ENCODE measurements at regions not wholly inside any gene's neighbourhood (a gene's known extent, or its start where the extent isn't known, plus 50 kb on each side); places are given as distances from the start of the nearest gene placed in this dataset.

DNA sequence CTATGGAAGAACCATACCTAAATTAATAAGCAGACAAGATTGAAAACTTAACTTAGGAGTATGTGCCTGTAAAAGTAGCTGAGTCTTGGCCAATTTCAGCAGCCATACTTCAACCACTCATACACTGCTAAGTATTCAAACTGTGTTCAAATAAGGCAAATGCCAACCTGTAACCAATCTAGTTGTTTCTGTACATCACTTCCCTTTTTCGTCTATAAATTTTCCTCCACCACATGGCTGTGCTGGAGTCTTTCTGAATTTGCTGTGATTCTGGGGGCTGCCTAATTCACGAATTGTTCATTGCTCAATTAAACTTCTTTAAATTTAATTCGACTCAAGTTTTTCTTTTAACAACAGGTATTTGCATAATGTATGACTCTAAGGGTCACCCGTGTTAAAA is 184.4 kb downstream of the PLK2 start:
- 83% methylated on average over 1 of the region's 4 CpGs; no CpG with 5 or more reads in 1 of the 2 experiments for WGBS, 2 experiments (ENCODE audit: insufficient coverage in 2 of 2)
- Histone ChIP-seq H3K27ac (ENCODE audit: low read depth, low read length, severe bottlenecking) (no peak overlapping the region), H3K36me3 (ENCODE audit: control insufficient read depth, insufficient read depth, low read length) (no peaks in the 10 kb centered on the region), H3K9me3 (ENCODE audit: control insufficient read depth, low read length) (peaks cover 5% of the 10 kb centered on the region), H3K4me3 (ENCODE audit: extremely low read depth, insufficient read depth, low read length, poor library complexity, severe bottlenecking) (no peak overlapping the region), H3K4me1 (ENCODE audit: control insufficient read depth, insufficient read depth, low read length, poor library complexity, severe bottlenecking) (peaks cover 3% of the 10 kb centered on the region)

DNA sequence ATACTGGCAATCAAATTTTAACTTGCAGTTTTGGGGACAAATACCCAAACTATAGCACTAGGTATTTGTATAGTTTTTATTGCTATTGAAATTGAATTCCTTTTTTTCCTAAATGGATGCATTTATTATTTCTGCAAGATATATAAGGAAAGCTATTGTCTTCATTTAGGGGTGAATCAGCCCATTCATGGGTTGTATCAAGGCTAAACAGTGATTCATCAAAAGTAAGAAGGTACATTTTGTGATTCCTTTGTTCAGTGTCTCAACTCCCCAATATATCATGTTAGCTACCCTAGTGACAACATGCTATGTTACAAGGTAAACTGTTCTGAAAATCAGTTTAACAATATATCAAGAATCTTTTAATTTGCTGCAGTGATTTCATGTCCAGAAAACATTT is 185.7 kb downstream of the PLK2 start:
- Histone ChIP-seq H3K4me3 (ENCODE audit: extremely low read depth, insufficient read depth, low read length, poor library complexity, severe bottlenecking) (no peak overlapping the region), H3K36me3 (ENCODE audit: control insufficient read depth, insufficient read depth, low read length) (no peaks in the 10 kb centered on the region), H3K27ac (ENCODE audit: low read depth, low read length, severe bottlenecking) (no peak overlapping the region), H3K4me1 (ENCODE audit: control insufficient read depth, insufficient read depth, low read length, poor library complexity, severe bottlenecking) (peaks cover 3% of the 10 kb centered on the region), H3K9me3 (ENCODE audit: control insufficient read depth, low read length) (peaks cover 5% of the 10 kb centered on the region)

DNA sequence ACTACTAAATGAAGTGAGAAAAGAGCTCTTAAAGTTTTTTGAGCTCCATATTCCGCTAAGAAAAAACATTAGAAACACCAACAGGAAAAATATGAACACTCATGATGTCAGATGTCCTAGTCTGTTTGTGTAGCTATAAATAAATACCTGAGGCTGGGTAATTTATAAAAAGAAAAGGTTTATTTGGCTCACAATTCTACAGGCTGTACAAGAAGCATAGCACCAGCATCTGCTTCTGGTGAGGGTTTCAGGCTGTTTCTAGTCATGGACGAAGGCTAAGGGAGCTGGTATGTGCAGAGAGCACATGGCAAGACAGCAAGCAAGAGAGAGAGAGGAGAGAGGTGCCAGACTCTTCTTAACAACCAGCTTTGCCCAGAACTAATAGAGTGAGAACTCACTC is 186.2 kb downstream of the PLK2 start:
- peaks cover 5% of the 10 kb centered on the region for H3K9me3 ChIP-seq (ENCODE audit: control insufficient read depth, low read length)
- WGBS, 2 experiments (ENCODE audit: insufficient coverage in 2 of 2), result 75% methylated on average over 1 of the region's 2 CpGs; no CpG with 5 or more reads in 1 of the 2 experiments

DNA sequence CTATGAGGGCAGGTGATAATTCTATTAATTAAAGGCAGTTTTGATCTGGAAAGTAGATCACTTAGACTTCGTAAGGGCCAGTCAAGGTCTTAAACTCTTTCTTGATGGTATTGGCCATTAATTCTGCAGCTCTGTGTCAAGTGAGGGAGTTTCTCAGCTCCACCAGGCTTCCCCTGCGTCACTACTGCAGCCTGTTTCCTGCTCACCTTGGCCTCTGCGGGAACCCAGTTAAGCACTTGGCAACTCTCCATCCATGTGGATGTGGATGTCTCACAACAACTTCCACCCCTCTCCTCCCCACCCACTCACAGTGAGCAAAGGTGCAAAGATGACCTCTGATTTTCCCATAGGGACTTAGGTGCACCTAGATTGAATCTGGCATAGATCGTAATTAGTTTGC is 191.6 kb downstream of the PLK2 start:
- 100% methylated on average over 1 of the region's 4 CpGs; no CpG with 5 or more reads in 1 of the 2 experiments for WGBS, 2 experiments (ENCODE audit: insufficient coverage in 2 of 2)
- Histone ChIP-seq H3K36me3 (ENCODE audit: control insufficient read depth, insufficient read depth, low read length) (no peaks in the 10 kb centered on the region), H3K27ac (ENCODE audit: low read depth, low read length, severe bottlenecking) (no peak overlapping the region), H3K4me1 (ENCODE audit: control insufficient read depth, insufficient read depth, low read length, poor library complexity, severe bottlenecking) (peaks cover 3% of the 10 kb centered on the region), H3K4me3 (ENCODE audit: extremely low read depth, insufficient read depth, low read length, poor library complexity, severe bottlenecking) (no peak overlapping the region), H3K9me3 (ENCODE audit: control insufficient read depth, low read length) (no peaks in the 10 kb centered on the region)

More for the DNA sequence above, 186.2 kb downstream of the PLK2 start:
- peaks cover 3% of the 10 kb centered on the region for H3K4me1 ChIP-seq (ENCODE audit: control insufficient read depth, insufficient read depth, low read length, poor library complexity, severe bottlenecking)
- no peaks in the 10 kb centered on the region for H3K36me3 ChIP-seq (ENCODE audit: control insufficient read depth, insufficient read depth, low read length)
- no peak overlapping the region for H3K27ac ChIP-seq (ENCODE audit: low read depth, low read length, severe bottlenecking)
- no peak overlapping the region for H3K4me3 ChIP-seq (ENCODE audit: extremely low read depth, insufficient read depth, low read length, poor library complexity, severe bottlenecking)

DNA sequence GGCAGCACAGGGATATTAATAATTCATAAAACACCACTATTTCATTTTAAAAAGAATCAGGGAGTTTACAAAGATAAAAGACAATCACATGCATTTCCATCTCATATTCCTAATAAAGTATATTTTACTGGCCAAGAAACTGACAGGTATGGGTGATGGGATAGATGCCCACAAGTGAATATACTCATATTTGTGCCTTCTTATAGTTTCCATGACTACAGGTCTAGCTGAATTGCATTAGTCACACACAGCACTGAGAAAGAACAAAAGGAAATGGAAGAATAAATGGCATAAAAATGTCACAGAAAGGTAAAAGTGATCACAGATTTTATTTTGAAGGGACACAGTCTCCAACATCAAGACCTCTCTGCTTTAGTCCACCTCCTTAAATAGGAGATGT is 193.5 kb downstream of the PLK2 start:
- Histone ChIP-seq H3K36me3 (ENCODE audit: control insufficient read depth, insufficient read depth, low read length) (no peaks in the 10 kb centered on the region), H3K4me1 (ENCODE audit: control insufficient read depth, insufficient read depth, low read length, poor library complexity, severe bottlenecking) (no peaks in the 10 kb centered on the region), H3K4me3 (ENCODE audit: extremely low read depth, insufficient read depth, low read length, poor library complexity, severe bottlenecking) (no peak overlapping the region), H3K9me3 (ENCODE audit: control insufficient read depth, low read length) (no peaks in the 10 kb centered on the region), H3K27ac (ENCODE audit: low read depth, low read length, severe bottlenecking) (no peak overlapping the region)

DNA sequence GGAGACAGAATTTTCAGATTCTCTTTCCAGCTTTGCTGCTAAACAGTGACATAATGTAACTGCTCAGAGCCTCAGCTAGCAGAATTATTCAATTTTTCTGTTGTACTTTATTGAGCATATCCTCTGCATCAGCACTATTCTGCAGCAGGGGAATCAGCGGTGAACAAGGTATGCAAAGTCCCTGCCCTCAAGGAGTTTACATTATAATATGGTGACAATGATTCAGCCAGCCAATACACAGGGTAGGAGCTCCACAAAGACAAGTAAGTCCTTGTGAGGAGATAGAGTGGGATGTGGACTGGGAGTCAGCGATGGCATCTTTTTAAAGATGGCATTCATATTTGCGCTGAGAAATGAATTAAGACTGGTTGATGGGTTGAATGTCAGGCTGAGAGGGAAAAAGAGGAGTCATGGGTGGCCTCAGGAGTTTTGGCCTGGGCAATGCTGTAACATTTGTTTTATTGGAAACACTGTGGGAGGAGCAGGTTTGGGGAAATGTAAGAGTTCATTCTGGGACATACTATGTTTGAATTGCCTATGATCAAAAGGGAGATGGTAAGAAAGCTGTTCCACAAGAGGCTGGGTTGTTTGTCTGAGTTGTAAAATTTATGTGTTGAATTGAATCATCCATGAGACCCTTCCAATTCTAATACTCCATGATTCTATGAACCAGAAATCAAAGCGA is 194.5 kb downstream of the PLK2 start:
- H3K9me3 ChIP-seq (ENCODE audit: control insufficient read depth, low read length), result no peaks in the 10 kb centered on the region
- WGBS, 2 experiments (ENCODE audit: insufficient coverage in 2 of 2), result 89 to 95% methylated on average over 2 to 3 of the region's 4 CpGs
- H3K4me1 ChIP-seq (ENCODE audit: control insufficient read depth, insufficient read depth, low read length, poor library complexity, severe bottlenecking), result no peaks in the 10 kb centered on the region
- no peaks in the 10 kb centered on the region for H3K36me3 ChIP-seq (ENCODE audit: control insufficient read depth, insufficient read depth, low read length)
- H3K27ac ChIP-seq (ENCODE audit: low read depth, low read length, severe bottlenecking), result no peak overlapping the region
- H3K4me3 ChIP-seq (ENCODE audit: extremely low read depth, insufficient read depth, low read length, poor library complexity, severe bottlenecking), result no peak overlapping the region

DNA sequence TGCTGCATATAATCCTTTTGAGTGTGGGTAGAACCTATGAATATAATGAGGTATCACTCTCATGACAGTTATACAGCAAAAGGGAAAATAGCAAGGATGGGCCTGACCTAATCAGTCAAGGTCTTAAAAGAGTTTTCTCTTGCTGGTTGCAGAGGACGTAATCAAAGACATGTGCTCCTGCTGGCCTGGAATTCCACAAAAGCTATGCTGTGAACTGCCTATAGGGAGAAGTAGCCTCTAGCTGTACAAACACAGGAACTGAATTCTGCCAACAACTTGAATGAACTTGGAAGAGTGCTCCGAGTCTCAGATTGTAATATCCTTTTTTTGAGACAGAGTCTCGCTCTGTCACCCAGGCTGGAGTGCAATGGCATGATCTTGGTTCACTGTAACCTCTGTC is 195.6 kb downstream of the PLK2 start:
- WGBS, 2 experiments (ENCODE audit: insufficient coverage in 2 of 2), result 94% methylated on average over 3 of the region's 3 CpGs
- Histone ChIP-seq H3K4me1 (ENCODE audit: control insufficient read depth, insufficient read depth, low read length, poor library complexity, severe bottlenecking) (peaks cover 8% of the 10 kb centered on the region), H3K9me3 (ENCODE audit: control insufficient read depth, low read length) (no peaks in the 10 kb centered on the region), H3K27ac (ENCODE audit: low read depth, low read length, severe bottlenecking) (no peak overlapping the region), H3K36me3 (ENCODE audit: control insufficient read depth, insufficient read depth, low read length) (no peaks in the 10 kb centered on the region), H3K4me3 (ENCODE audit: extremely low read depth, insufficient read depth, low read length, poor library complexity, severe bottlenecking) (no peak overlapping the region)

DNA sequence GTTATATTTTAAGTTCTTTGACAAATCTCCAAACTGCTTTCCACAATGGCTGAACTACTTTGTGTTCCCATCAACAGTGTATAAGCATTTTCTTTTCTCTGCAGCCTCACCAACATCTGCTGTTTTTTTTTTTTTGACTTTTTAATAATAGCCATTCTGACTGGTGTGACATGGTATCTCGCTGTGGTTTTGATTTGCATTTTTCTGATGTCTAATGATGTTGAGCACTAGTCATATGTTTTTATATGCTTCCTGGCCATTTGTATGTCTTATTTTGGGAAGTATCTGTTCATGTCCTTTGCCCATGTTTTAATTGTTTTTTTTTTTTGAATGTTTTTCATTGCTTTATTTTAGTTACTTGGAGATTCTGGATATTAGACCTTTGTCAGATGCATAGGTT is 196.6 kb downstream of the PLK2 start:
- H3K4me3 ChIP-seq (ENCODE audit: extremely low read depth, insufficient read depth, low read length, poor library complexity, severe bottlenecking), result no peak overlapping the region
- H3K4me1 ChIP-seq (ENCODE audit: control insufficient read depth, insufficient read depth, low read length, poor library complexity, severe bottlenecking), result peaks cover 13% of the 10 kb centered on the region
- no CpG with 5 or more reads among the region's 1 CpG for WGBS, 2 experiments (ENCODE audit: insufficient coverage in 2 of 2)
- no peak overlapping the region for H3K27ac ChIP-seq (ENCODE audit: low read depth, low read length, severe bottlenecking)
- H3K9me3 ChIP-seq (ENCODE audit: control insufficient read depth, low read length), result no peaks in the 10 kb centered on the region
- H3K36me3 ChIP-seq (ENCODE audit: control insufficient read depth, insufficient read depth, low read length), result no peaks in the 10 kb centered on the region

DNA sequence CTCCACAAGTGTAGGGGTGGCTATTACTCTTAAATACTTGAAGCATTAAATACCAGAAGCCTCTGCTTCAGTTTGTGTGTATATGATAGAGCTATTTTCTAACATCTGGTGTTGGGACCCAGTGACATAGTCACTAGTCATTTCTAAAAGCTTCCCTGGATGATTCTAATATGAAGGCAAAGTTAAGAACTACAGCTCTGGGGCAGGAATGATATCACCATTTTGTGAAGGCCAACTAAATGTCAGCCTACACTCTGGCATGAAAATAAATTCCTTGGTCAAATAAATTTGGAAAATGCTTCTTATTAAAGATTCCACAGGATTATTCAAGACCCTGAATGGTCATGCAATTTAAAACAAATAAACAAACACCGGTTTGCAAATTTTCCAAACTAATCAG is 197.7 kb downstream of the PLK2 start:
- no CpG with 5 or more reads among the region's 1 CpG for WGBS, 2 experiments (ENCODE audit: insufficient coverage in 2 of 2)
- H3K4me3 ChIP-seq (ENCODE audit: extremely low read depth, insufficient read depth, low read length, poor library complexity, severe bottlenecking), result no peak overlapping the region
- H3K4me1 ChIP-seq (ENCODE audit: control insufficient read depth, insufficient read depth, low read length, poor library complexity, severe bottlenecking), result peaks cover 13% of the 10 kb centered on the region
- no peaks in the 10 kb centered on the region for H3K9me3 ChIP-seq (ENCODE audit: control insufficient read depth, low read length)
- H3K36me3 ChIP-seq (ENCODE audit: control insufficient read depth, insufficient read depth, low read length), result no peaks in the 10 kb centered on the region
- no peak overlapping the region for H3K27ac ChIP-seq (ENCODE audit: low read depth, low read length, severe bottlenecking)

DNA sequence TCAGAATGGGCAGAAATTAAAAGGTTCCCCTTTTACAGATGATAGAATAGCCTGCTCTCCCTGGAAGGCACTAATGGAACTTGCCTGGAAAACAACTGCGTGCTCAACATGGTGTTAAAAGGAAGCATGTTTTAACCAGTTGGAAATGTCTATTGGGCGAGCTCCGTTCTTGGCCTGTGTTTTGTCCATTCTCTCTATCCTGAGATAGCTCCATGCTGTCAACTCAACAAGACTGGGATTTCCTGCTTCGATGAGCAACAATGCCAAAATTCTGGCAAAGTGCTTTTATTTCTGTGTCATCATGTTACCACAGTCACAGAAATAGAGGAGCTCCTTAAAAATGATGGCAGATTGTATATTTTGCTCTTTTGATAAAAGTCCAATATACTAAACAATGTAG is 198.3 kb downstream of the PLK2 start:
- H3K4me3 ChIP-seq (ENCODE audit: extremely low read depth, insufficient read depth, low read length, poor library complexity, severe bottlenecking), result no peak overlapping the region
- H3K4me1 ChIP-seq (ENCODE audit: control insufficient read depth, insufficient read depth, low read length, poor library complexity, severe bottlenecking), result peaks cover 13% of the 10 kb centered on the region
- no peaks in the 10 kb centered on the region for H3K36me3 ChIP-seq (ENCODE audit: control insufficient read depth, insufficient read depth, low read length)
- no peak overlapping the region for H3K27ac ChIP-seq (ENCODE audit: low read depth, low read length, severe bottlenecking)
- 89 to 100% methylated on average over 3 of the region's 4 CpGs for WGBS, 2 experiments (ENCODE audit: insufficient coverage in 2 of 2)
- H3K9me3 ChIP-seq (ENCODE audit: control insufficient read depth, low read length), result no peaks in the 10 kb centered on the region

DNA sequence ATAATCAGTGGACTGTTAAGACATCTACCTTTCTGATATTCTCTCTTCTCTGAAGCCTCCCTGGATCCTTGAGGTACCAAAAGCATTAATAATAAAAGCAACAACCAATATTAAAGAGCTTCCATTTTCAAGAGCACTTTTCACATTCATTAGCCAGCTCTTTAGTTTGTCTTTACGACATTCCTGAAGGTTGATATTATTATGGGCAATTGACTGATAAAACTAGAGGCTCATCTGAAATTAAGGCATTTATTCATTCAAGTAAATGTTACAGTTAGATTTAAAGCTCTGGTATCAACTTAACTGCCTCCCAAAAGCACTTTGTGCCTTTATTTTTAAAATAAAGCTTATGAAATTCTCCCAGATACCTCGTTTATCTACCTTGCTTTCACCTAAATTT is 199.6 kb downstream of the PLK2 start:
- H3K27ac ChIP-seq (ENCODE audit: low read depth, low read length, severe bottlenecking), result peak overlapping the region; percentile 74
- H3K36me3 ChIP-seq (ENCODE audit: control insufficient read depth, insufficient read depth, low read length), result no peaks in the 10 kb centered on the region
- no peaks in the 10 kb centered on the region for H3K9me3 ChIP-seq (ENCODE audit: control insufficient read depth, low read length)
- H3K4me3 ChIP-seq (ENCODE audit: extremely low read depth, insufficient read depth, low read length, poor library complexity, severe bottlenecking), result no peak overlapping the region
- H3K4me1 ChIP-seq (ENCODE audit: control insufficient read depth, insufficient read depth, low read length, poor library complexity, severe bottlenecking), result peaks cover 13% of the 10 kb centered on the region
- no CpG with 5 or more reads among the region's 2 CpGs for WGBS, 2 experiments (ENCODE audit: insufficient coverage in 2 of 2)

All from mesodermal cell (in vitro differentiated cells).